Stomach (tissue), 8 donors: ENCODE measurements at regions not wholly inside any gene's neighbourhood (a gene's known extent, or its start where the extent isn't known, plus 50 kb on each side); places are given as distances from the start of the nearest gene placed in this dataset.
"Not testable (repeated sequence)": the region's sequence is repeated elsewhere in the genome, so short reads cannot be mapped to it uniquely, and the experiment has no call there.

Experiments
- DNase-seq, 2 donors: peaks; one replicate each; pipeline versions ENCODE4 v3.0.0 to v3.0.0-alpha.2; 2013 to 2019
- H3K27ac ChIP-seq, 5 donors: fragments of 200-600 bp in 4 of 5; sonication (generic) in 4 of 5; one replicate each; pipeline ENCODE4 v1.5.1; 2013 to 2019; ENCODE audit warnings: mild to moderate bottlenecking in 1 of 5, moderate library complexity in 1 of 5
- H3K27me3 ChIP-seq, 3 donors: fragments of 200-600 bp; sonication (generic); one replicate each; pipeline ENCODE4 v1.5.1; 2017 to 2019; ENCODE audit warnings: mixed run types in 1 of 3
- H3K36me3 ChIP-seq, 4 donors: fragments of 200-600 bp; sonication (generic); 1 replicate in 3 of 4; 2 replicates in 1 of 4; pipeline ENCODE4 v1.5.1; 2016 to 2019
- H3K4me1 ChIP-seq, 4 donors: fragments of 200-600 bp; sonication (generic); one replicate each; pipeline ENCODE4 v1.5.1; 2016 to 2019
- H3K4me3 ChIP-seq, 4 donors: fragments of 200-600 bp; sonication (generic) in 3 of 4; one replicate each; pipeline ENCODE4 v1.5.1; 2016 to 2019; ENCODE audit warnings: mild to moderate bottlenecking in 1 of 4
- H3K9me3 ChIP-seq, 4 donors: fragments of 200-600 bp; sonication (generic); one replicate each; pipeline ENCODE4 v1.5.1; 2016 to 2019
- CTCF ChIP-seq, 7 experiments: fragments of 450-650 bp in 4 of 7; fragments of 200-600 bp in 3 of 7; sonication (generic) in 3 of 7; IDR thresholded peaks; one replicate each; pipeline ENCODE4 v1.5.1; 2016 to 2019; ENCODE audit warnings: antibody characterized with exemption in 7 of 7, control low read depth in 2 of 7, mild to moderate bottlenecking in 1 of 7
- EP300 ChIP-seq: sonication (generic); formaldehyde crosslinking; IDR thresholded peaks from one replicate; pipeline ENCODE4 v1.6.1; 2017; ENCODE audit warnings: antibody characterized with exemption
- POLR2A ChIP-seq, 4 donors: fragments of 450-650 bp; IDR thresholded peaks; one replicate each; pipeline ENCODE4 v1.6.1; 2016; ENCODE audit warnings: antibody characterized with exemption in 4 of 4, control low read depth in 2 of 4, mild to moderate bottlenecking in 1 of 4, moderate library complexity in 1 of 4
- POLR2AphosphoS5 ChIP-seq, 3 donors: sonication (generic); formaldehyde crosslinking; IDR thresholded peaks; one replicate each; pipeline ENCODE4 v1.6.1; 2016; ENCODE audit warnings: antibody characterized with exemption in 3 of 3
- whole genome bisulfite sequencing, 5 donors: extraction: QIAGEN DNeasy Blood & Tissue Kit in 3 of 5; methylation state at CpG; one replicate each; pipeline versions ENCODE4 v1.1.5 to v1.1.7; 2013 to 2018; 5-methylcytosine and 5-hydroxymethylcytosine counted together
- intact Hi-C: fragments of 100-400 bp; cut with DNase I; formaldehyde crosslinking; loops from one replicate; pipeline ENCODE4 v1.15.1; 2023; ENCODE audit warnings: low total_unique reads
- donor health status: healthy with polysubstance abuse.
- donor health status: Bipolar disorder and iron deficiency.
- donor health status: healthy.

- Histone ChIP-seq H3K9me3 (peaks cover 0 to 5% (median 0%) of the 10 kb centered on the region in 4 donors), H3K27ac (no peak overlapping the region), H3K4me1 (no peaks in the 10 kb centered on the region), H3K27me3 (no peaks in the 10 kb centered on the region), H3K36me3 (no peaks in the 10 kb centered on the region), H3K4me3 (no peak overlapping the region)
- TF ChIP-seq POLR2AphosphoS5 (IDR thresholded peaks at IDR 0.05): no peak
- TF ChIP-seq CTCF (IDR thresholded peaks at IDR 0.05): no peak
- TF ChIP-seq EP300: no peak
- TF ChIP-seq POLR2A (IDR thresholded peaks at IDR 0.05): no peak
- intact Hi-C loops: no loop called here
- no peak for DNase-seq
- 81 to 89% (median 86%) methylated on average over 14 of the region's 14 CpGs for WGBS, 5 donors
These were observed 366.3 kb downstream of the RPS6KC1 start for GRCh38 chr1:213417225-213417820.

- no peaks in the 10 kb centered on the region for H3K4me1 ChIP-seq
- no peak for DNase-seq
- no peaks in the 10 kb centered on the region for H3K27me3 ChIP-seq
- no peaks in the 10 kb centered on the region for H3K36me3 ChIP-seq
- no peak overlapping the region for H3K4me3 ChIP-seq
- 78 to 89% (median 81%) methylated on average over 5 of the region's 5 CpGs for WGBS, 5 donors
- H3K9me3 ChIP-seq: peaks cover 0 to 5% (median 0%) of the 10 kb centered on the region in 4 donors
- no peak for TF ChIP-seq POLR2AphosphoS5 (IDR thresholded peaks at IDR 0.05)
- TF ChIP-seq POLR2A (IDR thresholded peaks at IDR 0.05): no peak
- intact Hi-C loops: no loop called here
- H3K27ac ChIP-seq: no peak overlapping the region
These were observed 366.8 kb downstream of the RPS6KC1 start for GRCh38 chr1:213417846-213418245.

- WGBS, 5 donors: 59 to 64% (median 61%) methylated on average over 19 of the region's 19 CpGs
These were observed 367.4 kb downstream of the RPS6KC1 start for GRCh38 chr1:213418268-213419071.

GRCh38 chr1:213419401-213420030, 368.5 kb downstream of the RPS6KC1 start:
- Histone ChIP-seq H3K9me3 (no peaks in the 10 kb centered on the region), H3K36me3 (no peaks in the 10 kb centered on the region), H3K27me3 (no peaks in the 10 kb centered on the region), H3K27ac (no peak overlapping the region), H3K4me1 (no peaks in the 10 kb centered on the region), H3K4me3 (no peak overlapping the region)
- DNase-seq: no peak
- 78 to 88% (median 88%) methylated on average over 3 of the region's 3 CpGs for WGBS, 5 donors
- intact Hi-C loops: no loop called here
- no peak for TF ChIP-seq EP300
- no peak for TF ChIP-seq POLR2A (IDR thresholded peaks at IDR 0.05)
- TF ChIP-seq CTCF (IDR thresholded peaks at IDR 0.05): no peak
- no peak for TF ChIP-seq POLR2AphosphoS5 (IDR thresholded peaks at IDR 0.05)

More at GRCh38 chr1:213418268-213419071, 367.4 kb downstream of the RPS6KC1 start:
- H3K36me3 ChIP-seq: no peaks in the 10 kb centered on the region
- intact Hi-C loops: no loop called here
- H3K4me1 ChIP-seq: no peaks in the 10 kb centered on the region
- TF ChIP-seq CTCF (IDR thresholded peaks at IDR 0.05) (no peak), POLR2A (IDR thresholded peaks at IDR 0.05) (no peak), POLR2AphosphoS5 (IDR thresholded peaks at IDR 0.05) (no peak), EP300 (no peak)
- no peak overlapping the region for H3K27ac ChIP-seq
- H3K4me3 ChIP-seq: no peak overlapping the region
- H3K27me3 ChIP-seq: no peaks in the 10 kb centered on the region
- DNase-seq: no peak
- peaks cover 0 to 1% (median 0%) of the 10 kb centered on the region in 4 donors for H3K9me3 ChIP-seq

- 85 to 93% (median 93%) methylated on average over 7 of the region's 7 CpGs for WGBS, 5 donors
- H3K27me3 ChIP-seq, DNase-seq, H3K4me3 ChIP-seq, intact Hi-C loops, H3K4me1 ChIP-seq, H3K27ac ChIP-seq, H3K36me3 ChIP-seq, H3K9me3 ChIP-seq: not testable (repeated sequence)
These were observed 370.1 kb downstream of the RPS6KC1 start for GRCh38 chr1:213421178-213421577.
